CD14-positive monocyte (primary cell): ENCODE measurements at regions not wholly inside any gene's neighbourhood (a gene's known extent, or its start where the extent isn't known, plus 50 kb on each side); places are given as distances from the start of the nearest gene placed in this dataset.

Experiments
- DNase-seq, 3 donors: peaks; one replicate each; pipeline ENCODE4 v3.0.0-alpha.2; 2011 to 2022
- H2AFZ ChIP-seq: 2 replicates; pipeline ENCODE4 v1.6.0; 2012; ENCODE audit warnings: mild to moderate bottlenecking, low read depth, low read length, inconsistent platforms; ENCODE audit not compliant: insufficient read depth, poor library complexity, severe bottlenecking
- H3K27ac ChIP-seq, 2 donors: 1 replicate in 1 of 2; 2 replicates in 1 of 2; pipeline ENCODE4 v1.5.1; 2012 to 2013; ENCODE audit warnings: low read length in 2 of 2, control low read depth in 1 of 2, inconsistent platforms in 1 of 2, low read depth in 1 of 2, mild to moderate bottlenecking in 1 of 2
- H3K27me3 ChIP-seq, 2 donors: one replicate each; pipeline versions ENCODE4 v1.6.0 to v1.6.1; 2011 to 2013; ENCODE audit warnings: low read length in 2 of 2; ENCODE audit not compliant: control insufficient read depth in 2 of 2, insufficient read depth in 2 of 2
- H3K36me3 ChIP-seq, 2 donors: replicated peaks in 1 of 2; 1 replicate in 1 of 2; 2 replicates in 1 of 2; pipeline versions ENCODE4 v1.5.1 to v1.6.1; 2012 to 2013; ENCODE audit warnings: low read length in 2 of 2, control low read depth in 1 of 2, inconsistent platforms in 1 of 2, mild to moderate bottlenecking in 1 of 2; ENCODE audit not compliant: insufficient read depth in 2 of 2, control insufficient read depth in 1 of 2
- H3K4me1 ChIP-seq, 2 donors: 1 replicate in 1 of 2; 2 replicates in 1 of 2; pipeline versions ENCODE4 v1.5.1 to v1.6.1; 2012 to 2013; ENCODE audit warnings: low read length in 2 of 2, control low read depth in 1 of 2, inconsistent platforms in 1 of 2, mild to moderate bottlenecking in 1 of 2, moderate library complexity in 1 of 2; ENCODE audit not compliant: insufficient read depth in 2 of 2, control insufficient read depth in 1 of 2
- H3K4me2 ChIP-seq: replicated peaks from 2 replicates; pipeline ENCODE3; 2012; ENCODE audit warnings: low read length, moderate library complexity, mild to moderate bottlenecking; ENCODE audit not compliant: poor library complexity, severe bottlenecking; ENCODE audit errors: extremely low read depth
- H3K4me3 ChIP-seq, 3 experiments: fragments of 200-600 bp in 1 of 3; sonication (generic) in 1 of 3; replicated peaks in 1 of 3; 1 replicate in 2 of 3; 2 replicates in 1 of 3; pipeline ENCODE4 v1.5.1; 2011 to 2013; ENCODE audit warnings: low read length in 3 of 3, mild to moderate bottlenecking in 3 of 3, control low read depth in 2 of 3, low read depth in 2 of 3, inconsistent platforms in 1 of 3, moderate library complexity in 1 of 3
- H3K79me2 ChIP-seq: 2 replicates; pipeline ENCODE4 v1.6.0; 2012; ENCODE audit warnings: mild to moderate bottlenecking, control low read depth, inconsistent platforms, low read length, moderate library complexity; ENCODE audit not compliant: insufficient read depth
- H3K9ac ChIP-seq: 2 replicates; pipeline ENCODE4 v1.6.0; 2017; ENCODE audit warnings: low read length, mild to moderate bottlenecking; ENCODE audit not compliant: insufficient read depth, poor library complexity, severe bottlenecking
- H3K9me3 ChIP-seq, 2 donors: replicated peaks in 1 of 2; 1 replicate in 1 of 2; 2 replicates in 1 of 2; pipeline versions ENCODE4 v1.5.1 to v1.6.1; 2012 to 2013; ENCODE audit warnings: low read length in 2 of 2, control low read depth in 1 of 2; ENCODE audit not compliant: control insufficient read depth in 1 of 2, insufficient read depth in 1 of 2
- H4K20me1 ChIP-seq: 2 replicates; pipeline ENCODE4 v1.6.0; 2012; ENCODE audit warnings: mild to moderate bottlenecking, low read length, control low read depth, moderate library complexity; ENCODE audit not compliant: insufficient read depth
- H3K27ac Mint-ChIP-seq, 7 donors: one replicate each; pipeline ENCODE4 v1.8.0; 2020; ENCODE audit warnings: mild to moderate bottlenecking in 7 of 7, mixed read lengths in 7 of 7, moderate library complexity in 6 of 7, inconsistent platforms in 2 of 7
- H3K27me3 Mint-ChIP-seq, 3 donors: one replicate each; pipeline ENCODE4 v1.8.0; 2021 to 2022; ENCODE audit warnings: low read depth in 3 of 3, mild to moderate bottlenecking in 3 of 3, mixed read lengths in 3 of 3, moderate library complexity in 3 of 3, inconsistent platforms in 1 of 3
- H3K36me3 Mint-ChIP-seq, 2 donors: one replicate each; pipeline ENCODE4 v1.8.0; 2020; ENCODE audit warnings: mixed read lengths in 2 of 2, inconsistent platforms in 1 of 2, mild to moderate bottlenecking in 1 of 2
- H3K4me1 Mint-ChIP-seq: one replicate; pipeline ENCODE4 v1.8.0; 2020; ENCODE audit warnings: mild to moderate bottlenecking, mixed read lengths
- H3K4me3 Mint-ChIP-seq, 2 donors: one replicate each; pipeline ENCODE4 v1.8.0; 2020; ENCODE audit warnings: mild to moderate bottlenecking in 2 of 2, mixed read lengths in 2 of 2, moderate library complexity in 1 of 2
- H3K9me3 Mint-ChIP-seq, 7 donors: one replicate each; pipeline ENCODE4 v1.8.0; 2020 to 2022; ENCODE audit warnings: mixed read lengths in 7 of 7, mild to moderate bottlenecking in 6 of 7, moderate library complexity in 6 of 7, inconsistent platforms in 2 of 7
- CTCF ChIP-seq: fragments of 200-600 bp; IDR thresholded peaks from one replicate; pipeline ENCODE4 v1.8.0; 2022; ENCODE audit warnings: antibody characterized with exemption, mild to moderate bottlenecking
- WGBS: methylation state at CpG from one replicate; pipeline ENCODE4 v1.1.5; 2013; ENCODE audit warnings: missing lambda C conversion rate; ENCODE audit not compliant: insufficient coverage; 5-methylcytosine and 5-hydroxymethylcytosine counted together
- intact Hi-C, 2 donors: fragments of 100-400 bp; cut with micrococcal nuclease; formaldehyde crosslinking; loops; one replicate each; pipeline versions ENCODE4 v1.15.0 to v1.15.1; 2023

DNA sequence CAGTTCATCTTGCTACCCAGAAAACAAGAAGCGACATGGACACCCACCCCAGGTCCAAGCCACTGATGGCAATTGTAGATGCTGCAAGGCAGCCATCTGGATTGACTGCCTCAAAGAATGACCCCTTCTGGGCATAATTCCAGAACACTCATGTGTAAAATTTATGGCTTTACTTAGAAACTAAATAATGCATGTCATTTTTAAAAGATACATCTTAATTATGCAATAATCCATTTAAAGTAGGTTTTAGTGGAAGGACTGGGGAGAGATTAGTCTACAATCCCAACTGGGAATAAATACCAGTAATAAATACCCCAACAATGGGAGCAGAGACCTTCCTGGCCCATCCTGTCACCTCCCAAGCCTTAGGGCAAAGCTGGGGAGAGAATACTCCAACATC is 247.7 kb downstream of the SS18 start:
- no CpG with 5 or more reads among the region's 1 CpG for WGBS
- Mint-ChIP-seq H3K4me1 (no peaks in the 10 kb centered on the region), H3K4me3 (no peak overlapping the region), H3K36me3 (no peaks in the 10 kb centered on the region), H3K9me3 (peaks cover 0 to 6% (median 0%) of the 10 kb centered on the region in 7 donors), H3K27me3 (peaks cover 0 to 4% (median 2%) of the 10 kb centered on the region in 3 donors), H3K27ac (no peak overlapping the region)
- DNase-seq = no peak
- no peak overlapping the region for H2AFZ ChIP-seq
- no peak overlapping the region for H3K4me3 ChIP-seq
- no peak overlapping the region for H3K27ac ChIP-seq
- no peaks in the 10 kb centered on the region for H4K20me1 ChIP-seq
- no peak overlapping the region for H3K9ac ChIP-seq
- H3K4me1 ChIP-seq = no peaks in the 10 kb centered on the region
- H3K9me3 ChIP-seq = no peaks in the 10 kb centered on the region
- no peaks in the 10 kb centered on the region for H3K27me3 ChIP-seq
- TF ChIP-seq CTCF = no peak
- no peaks in the 10 kb centered on the region for H3K79me2 ChIP-seq
- H3K36me3 ChIP-seq = no peaks in the 10 kb centered on the region
- intact Hi-C loops = no loop called here
- no peak overlapping the region for H3K4me2 ChIP-seq

- H3K79me2 ChIP-seq = no peaks in the 10 kb centered on the region
- H3K4me2 ChIP-seq = no peak overlapping the region
- H3K27ac ChIP-seq = no peak overlapping the region
- H3K4me3 ChIP-seq = no peak overlapping the region
- no peaks in the 10 kb centered on the region for H3K36me3 ChIP-seq
- Mint-ChIP-seq H3K36me3 (no peaks in the 10 kb centered on the region), H3K4me3 (no peak overlapping the region), H3K9me3 (peaks cover 0 to 2% (median 0%) of the 10 kb centered on the region in 7 donors), H3K4me1 (no peaks in the 10 kb centered on the region), H3K27ac (no peak overlapping the region), H3K27me3 (peaks cover 0 to 3% (median 0%) of the 10 kb centered on the region in 3 donors)
- intact Hi-C loops = no loop called here
- no peaks in the 10 kb centered on the region for H3K9me3 ChIP-seq
- TF ChIP-seq CTCF = no peak
- H2AFZ ChIP-seq = no peak overlapping the region
- H4K20me1 ChIP-seq = no peaks in the 10 kb centered on the region
- no peaks in the 10 kb centered on the region for H3K27me3 ChIP-seq
- no peak for DNase-seq
- H3K9ac ChIP-seq = no peak overlapping the region
- 89% methylated on average over 7 of the region's 8 CpGs for WGBS
- H3K4me1 ChIP-seq = no peaks in the 10 kb centered on the region
Measured at GRCh38 chr18:25834061-25834460, 256.4 kb downstream of the SS18 start.
